A172 (cell line): ENCODE measurements at regions not wholly inside any gene's neighbourhood (a gene's known extent, or its start where the extent isn't known, plus 50 kb on each side); places are given as distances from the start of the nearest gene placed in this dataset.

Source experiments
- DNase-seq: peaks from one replicate; pipeline ENCODE4 v3.0.0-alpha.2; 2015; ENCODE audit warnings: low spot score

DNA sequence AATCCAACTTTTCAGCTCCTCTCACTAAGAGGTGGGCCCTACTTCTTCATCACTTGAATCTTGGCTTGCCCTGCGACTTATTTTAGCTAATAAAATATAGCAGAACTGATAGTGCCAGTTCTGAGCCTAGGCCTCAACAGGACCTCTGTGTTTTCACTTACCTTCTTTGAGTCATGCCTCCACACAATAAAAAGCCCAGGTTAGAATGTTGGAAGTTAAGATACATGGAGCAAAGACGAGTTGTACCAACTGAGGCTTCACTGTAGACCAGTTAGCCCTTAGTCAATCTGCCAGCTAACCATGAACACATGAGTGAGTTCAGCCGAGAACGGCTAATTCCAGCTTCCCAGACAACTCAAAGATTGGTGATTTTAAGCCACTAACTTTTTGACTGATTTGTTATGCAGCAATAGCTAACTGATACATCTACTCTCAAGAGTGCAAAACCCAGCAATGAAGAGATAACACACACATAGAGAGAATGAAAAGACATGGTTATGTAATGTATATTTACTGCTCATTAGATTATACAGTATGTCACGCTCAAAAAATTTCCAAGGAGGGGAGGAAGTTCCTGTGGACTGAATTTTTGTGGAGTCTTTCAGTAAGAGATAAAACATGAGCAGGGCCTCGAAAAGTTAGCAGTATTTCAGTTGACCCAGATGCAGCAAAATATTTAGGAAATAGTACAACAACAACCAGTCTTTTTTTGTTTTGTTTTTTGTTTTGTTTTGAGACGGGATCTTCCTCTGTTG is 181.1 kb downstream of the MYCN start:
- DNase-seq = no peak

DNA sequence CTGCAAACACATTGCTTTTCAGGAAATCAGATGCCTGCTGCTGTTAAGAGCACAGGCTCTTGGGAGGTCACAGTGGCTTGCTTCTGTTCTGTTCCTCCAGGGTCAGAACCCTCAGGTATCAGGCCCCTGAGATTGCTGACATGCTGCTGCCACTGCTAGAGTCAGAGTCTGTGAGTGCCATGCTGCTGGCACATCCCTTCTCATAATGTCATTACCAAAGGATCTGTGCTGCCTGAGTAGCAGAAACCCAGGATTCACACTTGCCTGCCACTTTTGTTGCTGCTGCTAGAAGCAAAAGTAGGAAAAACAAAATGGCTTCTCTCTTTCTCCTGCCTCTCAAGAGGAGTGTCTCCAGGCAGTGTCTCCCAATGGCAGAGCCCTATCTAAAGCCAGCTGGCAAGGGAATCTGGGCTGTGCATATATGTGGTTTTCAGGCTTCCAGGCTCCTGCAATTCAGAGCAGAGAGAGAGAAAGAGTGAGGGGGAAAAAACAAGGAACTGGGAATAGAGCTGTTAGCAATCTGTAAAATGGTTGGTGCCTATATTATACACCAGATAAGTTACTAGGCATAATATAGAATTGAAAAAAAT is 180.3 kb downstream of the MYCN start:
- no peak for DNase-seq

DNA sequence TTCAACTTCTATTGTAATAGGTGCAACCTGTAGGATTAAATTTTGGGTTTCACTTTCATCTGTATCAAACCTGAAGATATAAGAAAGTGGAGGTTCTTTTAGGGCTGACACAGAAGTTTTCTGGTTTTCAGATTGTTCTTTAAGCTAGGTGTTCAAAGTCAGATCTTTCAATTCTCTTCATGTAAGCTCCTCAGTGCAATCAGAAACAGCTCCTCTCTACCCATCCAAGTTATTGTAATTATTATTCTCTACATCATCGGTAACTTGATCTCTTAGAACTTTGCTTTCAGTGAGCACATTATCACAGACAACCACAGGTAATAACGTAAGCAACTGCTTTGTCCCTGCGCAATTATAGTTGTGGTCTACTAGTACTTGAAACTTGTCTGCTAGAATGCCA is 179.4 kb downstream of the MYCN start:
- no peak for DNase-seq

DNA sequence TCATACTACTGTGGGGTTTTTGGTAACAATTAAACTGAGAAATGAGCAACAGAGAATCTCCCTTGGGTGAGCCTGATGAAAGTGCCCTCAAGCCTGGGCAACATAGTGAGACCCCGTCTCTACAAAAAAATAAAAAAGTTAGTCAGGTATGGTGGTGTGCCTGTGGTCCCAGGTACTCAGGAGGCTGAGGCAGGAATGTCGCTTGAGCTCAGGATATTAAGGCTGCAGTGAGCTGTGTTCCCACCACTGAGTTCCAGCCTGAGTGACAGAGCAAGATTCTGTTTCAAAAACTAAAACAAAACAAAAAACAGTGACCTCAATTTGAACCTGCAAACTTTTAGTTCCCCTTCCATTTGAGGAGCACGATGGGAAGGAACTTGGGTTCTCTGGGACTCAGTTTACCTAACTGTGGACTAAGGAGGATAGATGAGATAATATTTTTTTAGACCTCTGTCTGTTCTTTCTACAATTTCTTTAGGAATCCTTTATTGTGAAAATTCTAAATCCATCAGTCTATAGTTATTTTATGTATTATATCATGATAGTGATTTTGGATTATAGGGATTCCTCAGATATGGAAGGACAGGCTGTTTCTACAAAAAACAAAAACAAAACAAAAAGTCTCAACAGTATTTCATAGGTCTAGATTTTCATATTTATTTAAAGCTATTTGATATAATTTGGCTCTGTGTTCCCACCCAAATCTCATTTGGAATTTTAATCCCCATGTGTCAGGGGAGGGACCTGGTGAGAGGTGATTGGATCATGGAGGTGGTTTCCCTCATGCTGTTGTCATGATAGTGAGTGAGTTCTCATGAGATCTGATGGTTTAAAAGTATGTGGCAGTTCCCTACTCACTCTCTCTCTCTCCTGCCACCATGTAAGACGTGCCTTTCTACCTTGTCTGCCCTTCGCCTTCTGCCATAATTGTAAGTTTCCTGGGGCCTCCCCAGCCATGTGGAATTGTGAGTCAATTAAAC is 178.6 kb downstream of the MYCN start:
- no peak for DNase-seq

DNA sequence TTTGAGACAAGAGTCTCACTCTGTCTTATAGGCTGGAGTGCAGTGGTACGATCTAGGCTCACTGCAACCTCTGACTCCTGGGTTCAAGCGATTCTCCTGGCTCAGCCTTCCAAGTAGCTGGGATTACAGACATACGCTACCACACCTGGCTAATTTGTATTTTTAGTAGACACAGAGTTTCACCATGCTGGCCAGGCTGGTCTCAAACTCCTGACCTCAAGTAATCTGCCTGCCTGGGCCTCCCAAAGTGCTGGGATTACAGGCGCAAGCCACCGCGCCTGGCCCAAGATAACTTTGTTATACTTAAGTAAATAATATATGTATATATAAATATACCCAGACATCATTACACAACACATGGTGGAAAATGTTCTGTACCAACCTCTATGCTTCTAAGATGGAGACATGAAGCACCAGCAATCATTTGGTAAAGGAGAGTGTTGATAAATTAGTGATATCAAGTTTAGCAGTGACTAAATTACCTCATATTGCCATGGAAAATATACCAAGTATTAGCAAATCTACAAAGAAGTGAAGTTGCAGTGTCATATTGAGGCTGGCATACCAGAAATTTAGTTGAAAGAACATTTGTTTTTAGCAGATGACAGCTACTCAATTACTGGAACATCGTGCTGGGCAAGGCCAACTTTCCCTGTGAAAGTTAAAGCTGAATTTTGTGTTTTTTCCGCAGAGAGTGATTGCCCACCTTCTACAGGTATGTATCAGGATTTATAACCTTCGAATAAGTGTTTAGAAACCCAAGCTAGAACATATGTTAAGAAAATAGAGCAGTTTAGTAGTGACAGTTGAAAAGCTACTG is 177.7 kb downstream of the MYCN start:
- no peak for DNase-seq

DNA sequence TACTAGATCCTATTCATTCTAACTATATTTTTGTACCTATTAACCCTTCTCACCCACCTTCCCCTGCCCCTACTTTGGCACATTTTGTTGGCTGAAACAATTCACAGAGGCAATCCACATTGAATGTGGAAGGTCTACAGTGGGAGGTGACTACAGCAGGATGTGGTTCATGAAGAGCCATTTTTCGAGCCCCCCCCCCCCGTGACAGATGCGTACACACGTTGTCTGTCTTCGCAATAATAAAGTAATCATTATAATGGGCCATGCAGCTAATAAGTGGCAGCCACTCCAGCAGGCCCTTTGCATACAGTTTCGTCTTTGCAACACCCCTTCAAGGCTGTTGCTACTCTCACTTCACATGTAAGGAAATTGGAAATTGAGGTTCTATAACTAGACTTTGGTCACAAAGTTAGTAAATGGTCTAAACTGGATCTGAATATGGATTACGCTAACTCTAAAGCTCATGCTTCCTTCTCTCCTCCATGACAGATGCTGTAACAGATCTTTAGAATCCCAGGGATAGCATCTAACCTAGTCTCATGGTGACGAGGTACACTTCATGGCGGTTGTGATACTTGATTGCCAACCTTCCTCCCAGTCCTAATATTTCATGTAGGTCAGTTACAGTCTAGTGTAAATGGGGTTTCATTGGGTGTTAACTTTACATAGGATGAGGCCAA is 176.8 kb downstream of the MYCN start:
- DNase-seq = no peak

DNA sequence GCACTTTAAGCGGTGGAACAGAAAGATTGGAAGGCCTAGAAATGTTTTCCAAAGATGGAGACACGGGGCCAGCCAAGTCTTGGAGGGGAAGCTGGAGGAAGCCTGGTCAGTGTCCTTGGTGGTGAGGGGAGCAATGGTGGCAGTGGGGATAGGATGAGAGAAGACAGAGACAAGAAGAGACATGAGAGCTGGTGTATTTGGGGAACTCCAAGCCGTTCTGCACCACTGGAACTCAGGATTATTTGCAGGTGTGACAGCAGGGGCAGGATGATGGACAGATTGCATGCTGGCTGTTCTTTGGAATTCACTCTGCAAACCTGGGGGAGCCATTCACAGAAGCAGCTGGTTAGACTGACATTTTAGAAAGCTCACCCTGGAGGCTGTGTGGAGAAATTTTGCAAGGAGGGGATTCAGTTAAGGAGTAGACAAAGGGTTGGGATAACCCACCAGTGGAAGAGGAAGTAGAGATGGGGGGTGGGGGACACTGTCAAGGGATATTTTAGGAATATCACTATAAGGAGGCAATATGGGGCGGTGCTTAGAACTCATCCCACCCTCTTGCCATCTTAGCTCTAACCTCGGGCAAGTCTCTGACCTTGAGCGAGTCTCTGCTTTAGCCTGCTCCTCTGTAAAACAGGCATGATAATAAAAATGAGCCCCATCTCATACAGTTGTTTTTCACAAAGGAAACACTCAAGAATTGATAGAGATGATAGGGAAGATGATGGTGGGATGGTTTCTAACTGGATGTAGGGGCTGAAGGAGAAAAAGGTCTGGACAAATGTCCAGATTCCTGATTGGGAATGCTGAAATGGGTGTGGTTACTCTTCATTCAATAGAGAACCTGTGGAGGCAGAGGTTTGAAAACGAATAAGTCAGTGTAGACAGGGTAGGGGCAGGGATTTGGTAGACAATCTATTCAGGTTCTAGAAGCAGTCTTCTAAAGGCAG is 175.8 kb downstream of the MYCN start:
- no peak for DNase-seq

DNA sequence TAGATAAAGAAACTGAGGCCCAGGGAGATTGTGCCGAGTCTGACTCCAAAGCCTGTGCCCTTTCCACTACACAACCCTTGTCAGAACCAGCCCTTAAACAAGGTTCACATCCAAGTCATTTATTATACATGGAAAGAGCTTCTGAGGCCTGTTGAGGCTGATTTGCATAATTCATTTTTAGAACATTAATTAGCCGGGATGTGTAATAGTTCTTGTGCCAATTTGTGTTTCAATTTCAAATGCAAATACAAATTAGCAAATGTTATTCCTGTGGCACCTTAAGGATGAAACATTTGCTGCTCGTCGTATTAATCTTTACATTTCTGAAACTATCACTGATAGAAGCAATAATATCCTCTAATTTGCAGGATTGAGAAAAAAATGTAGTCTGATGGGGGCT is 174.9 kb downstream of the MYCN start:
- no peak for DNase-seq

DNA sequence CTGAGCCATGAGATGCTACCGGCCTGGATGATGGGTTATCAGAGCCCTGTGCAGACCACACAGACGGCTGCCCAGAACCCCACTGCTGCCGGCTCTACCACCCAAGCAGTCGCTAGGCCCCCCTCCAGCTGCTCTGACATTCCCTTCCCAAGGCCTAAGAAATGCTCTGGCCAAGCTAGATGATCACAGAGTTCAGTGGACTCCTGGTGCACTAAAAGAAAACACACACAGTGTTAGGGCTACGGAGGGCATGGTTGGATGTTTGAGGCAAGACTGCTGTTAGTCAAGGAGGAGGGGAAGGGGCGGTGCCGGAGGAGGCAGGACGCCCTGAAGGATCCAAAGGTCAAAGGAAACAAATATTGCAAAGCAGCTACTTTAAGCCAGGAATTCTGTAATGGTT is 174.5 kb downstream of the MYCN start:
- DNase-seq = no peak

DNA sequence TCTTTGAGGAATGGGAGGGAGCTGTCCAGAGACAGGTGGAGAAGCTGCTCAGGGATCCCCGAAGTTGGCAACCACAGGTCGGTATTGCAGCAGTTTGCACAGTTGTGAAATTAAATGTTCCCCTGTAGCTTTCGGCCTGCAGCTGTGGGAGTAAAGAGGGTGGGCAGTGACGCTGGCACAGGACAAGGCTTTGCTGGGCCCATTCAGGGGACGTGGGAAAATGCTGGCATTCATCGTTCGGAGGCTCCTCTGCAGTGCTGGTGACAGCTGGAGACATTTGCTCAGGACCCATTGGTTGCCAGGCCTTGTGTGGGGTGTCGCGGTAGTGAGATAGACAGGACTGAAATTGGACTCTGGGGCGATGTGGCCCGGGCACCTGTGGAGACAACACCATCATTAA is 173.7 kb downstream of the MYCN start:
- DNase-seq = no peak

DNA sequence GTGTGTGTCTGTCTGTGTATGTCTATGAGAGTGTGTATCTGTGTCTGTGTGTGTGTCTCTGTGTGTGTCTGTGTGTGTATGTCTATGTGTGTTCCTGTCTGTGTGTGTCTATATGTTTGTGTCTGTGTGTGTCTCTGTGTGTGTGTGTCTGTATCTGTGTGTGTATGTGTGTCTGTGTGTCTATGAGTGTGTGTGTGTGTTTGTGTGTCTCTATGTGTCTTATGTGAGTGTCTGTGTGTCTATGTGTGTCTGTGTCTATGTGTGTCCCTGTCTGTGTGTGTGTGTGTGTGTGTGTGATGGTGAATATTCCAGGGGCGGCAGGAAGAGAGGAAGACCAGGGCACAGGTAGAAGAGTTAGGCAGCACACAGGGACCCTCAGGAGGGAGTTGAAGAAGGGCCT is 173.2 kb downstream of the MYCN start:
- DNase-seq = no peak

DNA sequence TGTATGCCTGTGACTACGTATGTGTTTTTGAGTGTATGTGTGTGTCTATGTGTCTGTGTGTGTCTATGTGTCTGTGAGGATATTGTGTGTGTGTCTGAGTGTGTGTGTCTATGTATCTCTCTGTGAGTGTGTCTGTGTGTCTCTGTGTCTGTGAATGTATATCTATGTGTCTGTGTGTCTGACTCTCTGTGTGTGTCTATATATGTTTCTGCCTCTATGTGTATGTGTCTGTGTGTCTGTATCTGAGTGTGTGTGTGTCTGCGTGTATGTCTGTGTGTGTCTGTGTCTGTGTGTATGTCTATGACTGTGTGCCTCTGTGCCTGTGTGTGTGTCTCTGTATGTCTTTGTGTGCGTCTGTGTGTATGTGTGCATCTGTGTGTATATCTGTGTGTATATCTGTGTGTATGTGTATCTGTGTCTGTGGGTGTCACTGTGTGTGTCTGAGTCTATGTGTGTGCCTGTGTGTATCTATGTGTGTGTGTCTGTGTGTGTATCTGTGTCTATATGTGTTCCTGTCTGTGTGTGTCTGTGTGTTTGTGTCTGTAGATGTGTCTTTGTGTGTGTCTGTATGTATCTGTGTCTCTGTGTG is 172.7 kb downstream of the MYCN start:
- DNase-seq = no peak

DNA sequence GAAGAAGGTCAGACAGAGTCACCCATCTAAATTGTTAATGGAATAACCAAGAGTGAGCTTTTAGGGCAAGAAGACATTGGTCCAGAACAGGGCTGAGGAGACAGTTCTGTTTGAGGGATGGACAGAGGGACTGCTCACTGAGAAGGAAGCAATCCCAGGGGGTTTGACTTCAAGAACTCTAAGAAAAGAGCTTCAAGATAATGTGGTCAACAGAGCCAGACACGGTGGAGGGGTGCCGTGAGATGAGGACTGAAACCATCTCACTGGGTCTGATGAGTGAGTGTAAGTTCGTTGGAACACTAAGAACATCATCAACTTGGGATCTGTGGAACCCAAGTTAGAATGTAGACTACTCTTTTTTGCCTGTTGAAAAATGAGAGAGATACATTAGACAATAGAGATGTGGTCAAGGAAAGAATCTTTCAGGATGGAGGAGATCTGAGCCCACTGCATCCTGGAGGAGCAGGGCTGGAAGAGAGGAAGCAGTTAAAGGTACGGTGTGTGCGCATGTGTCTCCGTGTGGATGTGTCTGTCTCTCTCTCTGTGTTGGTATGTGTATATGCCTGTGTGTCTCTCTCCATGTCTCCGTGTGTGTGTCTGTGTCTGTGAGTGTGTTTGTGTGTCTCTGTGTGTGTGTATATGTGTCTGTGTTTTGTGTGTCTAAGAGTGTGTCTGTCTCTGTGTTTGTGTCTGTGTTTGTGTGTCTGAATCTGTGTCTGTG is 172.1 kb downstream of the MYCN start:
- no peak for DNase-seq

DNA sequence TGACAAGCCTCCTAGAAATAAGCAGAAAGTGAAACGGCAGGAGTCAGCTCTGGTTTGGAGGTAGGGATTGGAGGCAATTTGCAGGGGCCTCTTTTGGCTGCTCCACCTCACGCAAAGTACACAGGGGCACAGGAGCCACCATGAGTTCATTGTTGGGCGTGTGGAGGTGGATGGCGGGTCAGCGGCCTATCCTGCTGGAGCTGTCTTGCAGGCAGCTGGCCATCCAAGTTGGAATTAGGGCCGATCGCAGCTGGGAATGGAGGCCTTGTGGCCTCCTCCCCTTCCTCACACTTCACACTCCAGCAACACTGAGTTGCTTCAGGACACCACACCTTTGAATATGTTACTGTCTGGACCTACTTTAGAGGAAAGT is 171.5 kb downstream of the MYCN start:
- DNase-seq = no peak

DNA sequence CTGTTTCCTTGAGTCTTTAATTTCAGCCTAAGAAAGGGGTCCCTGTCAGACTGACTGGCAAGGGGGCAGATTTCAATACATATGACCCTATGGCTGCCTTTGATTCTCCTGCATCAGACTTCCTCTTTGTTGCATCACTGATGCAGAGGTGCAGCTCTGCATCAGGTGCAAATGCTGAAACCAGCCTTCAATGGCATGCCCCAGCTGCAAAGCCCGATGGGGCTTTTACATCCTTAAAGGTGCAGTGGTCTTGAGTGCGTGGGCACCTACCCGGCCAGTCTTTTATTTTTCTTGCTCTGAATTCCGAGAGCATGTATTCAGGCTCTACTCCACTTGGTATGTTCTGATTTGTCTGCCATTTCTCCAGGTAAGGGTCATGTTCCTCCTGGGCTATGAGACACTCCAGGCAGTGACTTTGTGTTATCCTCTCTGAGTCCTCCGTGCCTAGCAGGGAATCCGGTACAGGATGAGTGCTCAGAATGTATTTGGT is 169.5 kb downstream of the MYCN start:
- DNase-seq = no peak

DNA sequence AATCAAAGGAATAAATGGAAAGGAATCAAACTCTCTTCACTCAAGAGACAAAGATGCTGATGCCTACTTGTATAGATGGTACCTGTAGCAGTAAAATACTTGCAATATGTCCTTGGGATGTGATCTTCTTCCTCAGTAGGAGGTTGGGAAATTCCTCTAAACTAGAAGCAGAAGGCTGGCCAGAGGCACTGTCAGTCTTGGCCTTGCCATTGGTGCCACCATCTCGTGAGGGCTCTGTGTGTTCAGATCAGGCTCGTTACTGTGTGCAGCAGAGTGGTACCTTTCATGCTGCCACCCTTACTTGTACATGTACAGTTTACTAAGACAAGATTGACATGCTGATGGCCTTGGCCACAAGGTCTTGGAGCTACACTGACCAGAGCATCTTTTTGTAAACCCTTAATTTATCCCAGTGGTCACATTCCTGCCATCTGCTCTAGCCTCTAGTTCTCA is 169.0 kb downstream of the MYCN start:
- no peak for DNase-seq

DNA sequence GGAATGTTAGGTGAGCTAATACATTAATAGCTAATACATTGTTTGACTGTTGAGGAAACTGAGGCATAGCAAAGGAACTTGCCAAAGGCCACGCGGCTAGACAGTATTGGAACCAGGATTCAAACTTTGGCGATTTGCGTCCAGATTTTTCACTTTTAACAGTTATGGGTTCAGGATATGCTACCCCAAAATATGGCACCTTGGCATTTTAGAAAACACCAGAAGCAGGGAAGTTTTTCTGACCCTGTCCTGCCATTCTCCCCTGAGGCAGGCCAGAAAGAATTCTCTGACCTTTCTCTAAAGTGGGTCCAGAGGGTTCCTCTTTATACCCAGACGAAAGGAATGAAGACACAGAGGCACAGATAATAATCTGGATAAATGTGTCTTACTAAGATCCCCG is 166.9 kb downstream of the MYCN start:
- no peak for DNase-seq

DNA sequence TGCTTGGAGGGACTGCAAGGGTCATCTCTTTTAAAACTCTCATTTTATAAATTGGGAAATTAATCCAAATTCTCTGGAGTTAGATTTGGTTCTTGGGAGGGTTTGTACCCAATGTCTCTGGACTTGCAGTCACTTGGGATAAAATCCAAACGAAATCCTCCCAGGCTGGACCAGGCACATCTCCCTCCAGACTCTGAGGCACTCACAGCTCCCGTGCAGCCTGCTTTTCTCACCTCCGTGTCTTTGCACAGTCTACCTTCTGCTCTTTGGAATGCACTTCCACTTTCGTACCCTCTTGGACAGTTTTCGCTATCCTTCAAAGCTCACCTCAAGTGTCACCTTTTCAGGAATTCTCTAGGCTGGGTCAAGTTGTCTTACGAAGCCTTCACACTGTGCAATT is 166.3 kb downstream of the MYCN start:
- no peak for DNase-seq
